Right lobe of liver (tissue), 4 donors: ENCODE measurements at regions not wholly inside any gene's neighbourhood (a gene's known extent, or its start where the extent isn't known, plus 50 kb on each side); places are given as distances from the start of the nearest gene placed in this dataset.

Experiments
- CTCF ChIP-seq, 4 donors: fragments of 200-600 bp in 3 of 4; fragments of 450-650 bp in 1 of 4; IDR thresholded peaks; one replicate each; pipeline versions ENCODE4 v1.5.1 to v1.8.0; 2016 to 2022; ENCODE audit warnings: antibody characterized with exemption in 4 of 4, mild to moderate bottlenecking in 2 of 4
- POLR2A ChIP-seq: fragments of 450-650 bp; IDR thresholded peaks from one replicate; pipeline ENCODE4 v1.6.1; 2017; ENCODE audit warnings: antibody characterized with exemption, mild to moderate bottlenecking
- donor health status: DM: no; HTN: no; CAD: no.
- donor health status: DM: no; HTN: no; CAD: no.
- donor health status: DM: no; HTN: yes; CAD: no.

- TF ChIP-seq CTCF (IDR thresholded peaks at IDR 0.05) (no peak), POLR2A (no peak)
Measured at GRCh38 chr2:82636402-82637020, 1822.6 kb downstream of the SUCLG1 start.
